ENCODE measurements at regions not wholly inside any gene's neighbourhood (a gene's known extent, or its start where the extent isn't known, plus 50 kb on each side); places are given as distances from the start of the nearest gene placed in this dataset.

DNA sequence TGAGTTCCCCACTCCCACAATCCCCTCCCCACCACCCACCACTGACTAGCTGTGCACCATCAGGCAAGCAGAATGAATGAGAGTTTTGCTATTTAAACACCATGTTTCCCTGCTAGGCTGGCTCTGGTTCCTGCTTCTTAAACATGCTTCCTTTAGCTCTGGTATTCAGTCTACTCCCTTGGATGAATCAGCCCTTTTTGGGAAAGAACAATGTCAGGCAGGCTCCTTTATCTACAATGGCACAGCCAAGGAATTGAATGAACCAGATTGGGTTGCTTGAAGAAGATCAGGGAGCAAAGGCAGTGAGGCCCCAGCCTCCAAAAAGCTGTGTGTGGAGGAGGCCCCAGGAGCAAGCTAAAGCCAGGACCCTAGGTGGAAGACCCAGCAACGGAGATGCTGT is 92.9 kb upstream of the ISX start:
- TF ChIP-seq, protein P1, sequence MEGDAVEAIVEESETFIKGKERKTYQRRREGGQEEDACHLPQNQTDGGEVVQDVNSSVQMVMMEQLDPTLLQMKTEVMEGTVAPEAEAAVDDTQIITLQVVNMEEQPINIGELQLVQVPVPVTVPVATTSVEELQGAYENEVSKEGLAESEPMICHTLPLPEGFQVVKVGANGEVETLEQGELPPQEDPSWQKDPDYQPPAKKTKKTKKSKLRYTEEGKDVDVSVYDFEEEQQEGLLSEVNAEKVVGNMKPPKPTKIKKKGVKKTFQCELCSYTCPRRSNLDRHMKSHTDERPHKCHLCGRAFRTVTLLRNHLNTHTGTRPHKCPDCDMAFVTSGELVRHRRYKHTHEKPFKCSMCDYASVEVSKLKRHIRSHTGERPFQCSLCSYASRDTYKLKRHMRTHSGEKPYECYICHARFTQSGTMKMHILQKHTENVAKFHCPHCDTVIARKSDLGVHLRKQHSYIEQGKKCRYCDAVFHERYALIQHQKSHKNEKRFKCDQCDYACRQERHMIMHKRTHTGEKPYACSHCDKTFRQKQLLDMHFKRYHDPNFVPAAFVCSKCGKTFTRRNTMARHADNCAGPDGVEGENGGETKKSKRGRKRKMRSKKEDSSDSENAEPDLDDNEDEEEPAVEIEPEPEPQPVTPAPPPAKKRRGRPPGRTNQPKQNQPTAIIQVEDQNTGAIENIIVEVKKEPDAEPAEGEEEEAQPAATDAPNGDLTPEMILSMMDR (conservative IDR thresholded peaks at IDR 0.05 in 1 of 2, IDR thresholded peaks at IDR 0.05 in 1 of 2; ENCODE audit: low read depth in 1 of 2, low read length in 2 of 2) = no peak
- no peak for TF ChIP-seq EZH2 (IDR thresholded peaks at IDR 0.05; ENCODE audit: low read length, missing control alignments)
